Stimulated activated CD8-positive, alpha-beta memory T cell treated with anti-CD3 and anti-CD28 coated beads, Interleukin-2, amount 100 ng/mL, for 48 hours (primary cell): ENCODE measurements at regions not wholly inside any gene's neighbourhood (a gene's known extent, or its start where the extent isn't known, plus 50 kb on each side); places are given as distances from the start of the nearest gene placed in this dataset.

ENCODE experiments used
- DNase-seq, 2 donors: peaks; one replicate each; pipeline ENCODE4 v3.0.0-alpha.2; 2020; ENCODE audit warnings: low read depth in 2 of 2

GRCh38 chr2:220165401-220165800 is 538.0 kb downstream of the SLC4A3 start:
- no peak for DNase-seq

GRCh38 chr2:220166616-220167015 is 539.2 kb downstream of the SLC4A3 start:
- no peak for DNase-seq

- DNase-seq = no peak
Observed at GRCh38 chr2:220167956-220168355, 540.5 kb downstream of the SLC4A3 start.

- DNase-seq = no peak
Observed at GRCh38 chr2:220168891-220169546, 541.6 kb downstream of the SLC4A3 start.

GRCh38 chr2:220174826-220175225 is 547.4 kb downstream of the SLC4A3 start:
- no peak for DNase-seq

DNA sequence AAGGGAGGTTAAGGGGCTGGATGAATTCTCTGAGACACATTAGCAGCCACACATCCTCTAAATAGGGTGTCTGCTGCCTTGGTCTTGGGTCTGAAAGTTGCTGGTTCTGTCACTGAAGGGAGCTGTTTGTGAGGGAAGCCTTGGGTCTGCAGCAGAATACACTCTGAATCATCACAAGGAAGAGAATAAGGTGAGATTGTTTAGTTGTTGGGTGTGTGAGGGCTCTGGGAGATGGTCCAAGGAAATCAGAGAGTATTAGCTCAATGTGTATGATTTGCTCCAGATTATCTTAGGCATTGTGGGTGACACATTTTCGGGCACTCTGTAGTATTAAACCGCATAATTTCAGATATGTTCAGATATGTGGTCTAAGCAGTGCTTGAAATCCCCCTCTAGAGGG is 548.5 kb downstream of the SLC4A3 start:
- DNase-seq = no peak

DNA sequence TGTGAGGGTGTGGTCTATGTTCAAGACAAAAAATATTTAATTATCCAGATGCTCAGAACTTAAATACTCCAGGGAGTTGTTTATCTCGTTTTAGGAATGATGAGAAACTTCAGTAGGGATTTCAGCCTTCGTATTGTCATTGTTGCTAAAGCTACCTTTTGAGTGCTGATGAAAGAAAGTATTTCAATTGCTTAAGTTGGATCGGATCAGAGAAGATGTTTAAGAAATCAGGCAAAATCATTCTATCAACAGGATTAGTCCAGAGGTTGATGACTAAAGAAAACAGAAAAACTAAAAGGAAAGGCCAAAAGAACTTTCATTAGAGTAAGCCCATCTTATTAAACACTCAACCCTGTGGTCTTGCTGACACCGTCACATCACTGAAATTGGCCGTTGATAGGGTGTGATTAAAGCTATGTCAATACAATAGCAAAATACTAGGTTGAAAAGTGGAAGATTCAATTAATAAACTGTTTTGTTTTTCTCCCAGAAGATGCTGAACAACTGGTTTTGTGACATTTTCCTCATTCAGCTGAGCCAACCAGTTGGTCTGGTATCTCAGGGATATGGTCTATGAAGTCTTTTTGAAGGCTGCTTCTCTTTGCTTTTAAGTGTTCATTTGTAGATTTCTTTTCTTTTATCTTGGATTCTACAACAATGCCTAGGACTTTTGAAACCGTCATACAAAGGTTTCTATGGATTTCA is 551.7 kb downstream of the SLC4A3 start:
- no peak for DNase-seq

- no peak for DNase-seq
Observed at GRCh38 chr2:220181165-220181564, 553.7 kb downstream of the SLC4A3 start.

DNA sequence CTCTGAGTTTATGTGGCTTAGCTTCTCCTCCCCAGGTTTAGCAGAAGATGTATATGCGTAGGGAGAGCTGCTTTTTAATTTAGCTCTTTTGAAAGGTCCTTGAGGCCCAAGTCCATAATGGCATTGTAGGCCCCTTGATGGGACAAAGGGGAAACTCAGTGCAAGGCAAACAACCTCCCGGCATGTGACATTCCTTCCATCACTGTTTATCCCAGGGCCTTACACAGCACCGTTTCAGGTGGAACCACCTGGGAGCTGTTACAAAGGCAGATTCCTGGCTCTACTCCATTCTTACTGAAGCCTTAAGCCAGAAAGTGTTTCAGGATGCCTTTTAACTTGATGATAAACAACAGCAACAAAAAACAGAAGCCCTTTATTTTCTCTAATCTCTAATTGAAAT is 555.4 kb downstream of the SLC4A3 start:
- DNase-seq = no peak

DNA sequence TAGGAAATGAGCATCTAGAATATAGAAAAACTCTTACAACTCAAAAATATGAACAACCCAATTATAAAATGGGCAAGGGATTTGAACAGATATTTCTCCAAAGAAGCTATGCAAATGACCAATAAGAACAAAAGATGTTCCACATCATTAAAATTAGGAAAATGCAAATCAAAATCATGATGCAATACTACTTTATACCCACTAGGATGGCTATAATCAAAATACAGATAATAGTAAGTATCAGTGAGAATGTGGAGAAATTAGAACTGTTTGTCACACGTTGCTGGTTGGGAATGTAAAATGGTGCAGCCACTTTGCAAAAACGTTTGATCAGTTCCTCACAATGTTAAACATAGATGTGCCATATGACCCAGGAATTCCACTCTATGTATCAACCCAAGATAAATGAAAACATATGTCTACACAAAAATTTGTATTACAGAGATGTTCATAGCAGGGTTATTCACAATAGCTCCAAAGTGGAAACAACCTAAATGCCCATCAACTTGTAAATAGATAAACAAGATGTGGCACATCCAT is 558.4 kb downstream of the SLC4A3 start:
- DNase-seq = no peak

DNA sequence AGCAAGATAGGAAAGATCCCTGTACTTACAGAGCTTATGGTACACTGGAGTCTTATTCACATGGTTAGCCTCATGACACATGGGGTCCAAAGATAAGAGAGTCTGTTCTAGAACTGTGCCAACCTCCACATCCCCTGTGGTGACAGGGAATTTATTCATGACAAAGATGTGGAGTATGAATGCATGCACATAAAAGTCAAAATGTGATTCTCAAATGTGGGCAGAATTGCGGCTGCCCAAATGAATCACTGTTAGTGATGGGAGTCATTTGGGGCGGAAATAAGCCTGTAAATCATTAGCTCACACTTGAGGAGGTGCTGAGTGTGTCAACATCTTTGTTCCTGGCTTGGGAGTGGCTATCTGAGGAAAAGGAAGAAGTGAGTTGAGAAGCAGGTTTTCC is 560.6 kb downstream of the SLC4A3 start:
- no peak for DNase-seq

- no peak for DNase-seq
Observed at GRCh38 chr2:220191031-220191430, 563.6 kb downstream of the SLC4A3 start.

DNA sequence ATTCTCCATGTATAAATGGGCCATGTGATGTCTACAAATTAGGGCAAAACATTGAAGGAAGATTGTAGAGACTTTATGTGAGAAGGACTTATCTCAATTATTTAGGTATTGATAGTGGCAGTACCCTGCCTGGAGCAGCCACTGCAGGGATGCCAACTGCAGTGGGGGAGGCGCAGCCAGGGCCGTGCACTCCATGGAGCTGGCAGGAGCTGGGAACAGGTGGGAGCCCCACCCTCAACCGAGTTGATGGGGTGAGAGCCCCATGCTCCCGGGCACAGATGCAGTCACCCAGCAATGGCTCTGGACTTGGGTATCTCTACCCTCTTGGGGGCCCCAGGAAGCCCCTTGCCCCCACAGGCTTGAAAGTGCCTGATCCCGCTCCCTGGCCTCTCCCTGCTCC is 564.3 kb downstream of the SLC4A3 start:
- DNase-seq = no peak

DNA sequence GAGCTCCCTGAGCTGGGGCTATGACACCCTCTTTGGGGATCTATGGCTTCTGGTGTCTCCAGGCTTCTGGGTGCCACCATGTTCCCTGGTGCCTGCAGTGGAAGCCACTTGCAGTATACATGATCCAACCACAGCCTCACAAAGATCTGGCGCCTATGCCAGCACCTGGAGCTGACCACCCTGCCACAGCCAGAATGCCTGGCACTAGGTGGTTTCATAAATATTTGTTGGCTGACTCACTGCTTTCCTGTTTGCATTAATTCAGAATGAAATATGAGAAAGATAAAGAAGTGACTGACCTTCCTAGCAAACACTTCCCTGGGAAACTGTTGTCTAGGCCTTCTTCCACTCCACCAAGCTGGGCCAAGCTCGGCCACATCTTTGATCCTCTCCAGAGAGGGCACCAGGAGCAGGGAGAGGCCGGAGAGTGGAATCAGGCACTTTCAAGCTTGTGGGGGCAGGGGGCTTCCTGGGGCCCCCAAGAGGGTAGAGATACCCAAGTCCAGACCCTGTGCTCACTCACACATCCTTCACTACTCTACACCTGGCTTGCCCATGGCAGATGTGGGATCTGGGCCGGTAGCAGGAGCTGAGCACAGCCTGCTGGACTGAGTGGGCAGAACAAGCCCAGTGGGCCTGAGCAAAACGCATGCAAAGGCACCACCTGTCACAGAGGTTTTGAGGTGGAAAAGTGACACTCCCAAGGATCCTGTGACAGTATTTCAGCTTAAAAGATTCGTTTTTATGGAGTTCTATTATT is 565.7 kb downstream of the SLC4A3 start:
- DNase-seq = no peak

- DNase-seq = no peak
Observed at GRCh38 chr2:220194630-220195584, 567.5 kb downstream of the SLC4A3 start.

- no peak for DNase-seq
Observed at GRCh38 chr2:220198896-220199295, 571.5 kb downstream of the SLC4A3 start.

DNA sequence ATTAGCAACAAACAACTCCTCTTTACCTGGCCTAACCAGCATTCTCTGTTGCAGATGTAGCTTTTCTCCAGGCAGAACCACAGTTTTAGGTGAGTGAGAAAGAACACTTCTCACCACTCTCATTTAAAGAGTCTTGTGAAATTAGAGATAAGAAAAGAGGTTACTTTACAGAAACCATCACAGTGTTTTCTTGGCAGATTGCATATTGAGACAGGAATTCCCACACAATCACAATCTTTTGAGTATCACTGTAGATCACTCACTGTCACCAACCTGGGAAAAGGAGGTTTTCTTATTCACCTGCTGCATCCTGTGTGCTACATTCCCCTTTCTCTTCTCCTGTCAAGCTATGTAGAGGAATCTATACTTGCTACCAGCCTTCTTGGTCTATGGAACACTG is 574.6 kb downstream of the SLC4A3 start:
- DNase-seq = no peak

- no peak for DNase-seq
Observed at GRCh38 chr2:220209093-220209492, 581.7 kb downstream of the SLC4A3 start.

- no peak for DNase-seq
Observed at GRCh38 chr2:220209751-220210150, 582.3 kb downstream of the SLC4A3 start.

- no peak for DNase-seq
Observed at GRCh38 chr2:220212296-220213080, 585.1 kb downstream of the SLC4A3 start.

DNA sequence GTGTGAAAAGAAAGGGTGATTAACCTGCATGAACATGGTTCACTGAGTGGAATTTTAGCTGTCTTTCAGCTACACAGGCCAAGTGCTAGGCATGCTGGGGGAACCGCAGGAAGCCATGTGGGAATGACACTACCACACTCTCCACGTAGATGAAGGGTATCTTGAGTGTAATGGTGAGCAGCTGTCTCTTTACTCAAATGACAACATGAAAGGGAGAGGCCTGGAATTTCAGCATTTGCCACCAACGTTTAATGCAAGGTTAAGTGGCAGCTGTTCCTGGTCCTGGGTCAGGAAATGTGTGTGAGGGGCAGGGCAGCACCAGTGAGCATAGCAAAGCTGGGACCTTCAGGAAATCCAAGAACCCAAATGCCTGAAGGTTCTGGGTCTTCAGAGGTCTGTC is 588.4 kb downstream of the SLC4A3 start:
- no peak for DNase-seq
